Fibroblast of skin of right biceps (primary cell): ENCODE measurements at regions not wholly inside any gene's neighbourhood (a gene's known extent, or its start where the extent isn't known, plus 50 kb on each side); places are given as distances from the start of the nearest gene placed in this dataset.
"Not testable (repeated sequence)": the region's sequence is repeated elsewhere in the genome, so short reads cannot be mapped to it uniquely, and the experiment has no call there.

ENCODE experiments used
- DNase-seq: peaks from one replicate; pipeline ENCODE4 v3.0.0-alpha.2; 2013

DNA sequence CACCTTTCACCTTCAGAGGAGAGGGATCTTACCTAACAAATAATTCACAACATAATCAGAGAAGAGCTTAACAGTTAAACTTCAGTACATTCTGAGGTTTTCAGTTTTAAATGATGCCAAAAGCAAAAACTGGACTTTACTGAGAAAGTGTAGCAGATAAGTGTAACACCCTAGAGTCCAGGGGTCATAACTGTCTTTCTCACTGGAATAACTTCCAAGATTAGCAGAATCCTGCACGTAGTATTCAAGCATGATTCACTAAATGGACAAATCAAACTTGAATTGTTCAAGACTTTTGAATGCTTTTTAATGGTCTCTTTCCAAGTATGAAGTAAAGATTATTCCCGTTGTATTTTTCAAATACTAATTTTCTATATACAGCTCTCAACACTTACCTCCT, 180.1 kb upstream of the NREP start:
- peak; percentile 49 for DNase-seq

DNA sequence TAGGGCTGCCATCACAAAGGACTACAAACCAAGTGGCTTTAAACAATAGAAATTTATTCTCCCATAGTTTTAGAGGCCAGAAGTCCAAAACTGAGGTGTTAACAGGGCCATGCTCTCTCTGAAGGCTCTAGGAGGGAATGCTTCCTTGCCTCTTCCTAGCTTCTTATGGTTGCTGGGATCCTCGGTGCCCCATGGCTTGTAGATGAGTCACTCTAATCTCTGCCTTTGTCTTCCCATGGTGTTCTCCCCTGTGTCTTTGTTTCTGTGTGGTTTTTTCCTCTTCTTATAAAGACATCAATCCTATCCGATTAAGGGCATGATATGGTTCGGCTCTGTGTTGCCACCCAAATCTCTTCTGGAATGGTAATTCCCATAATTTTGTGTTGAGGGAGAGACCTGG, 178.8 kb upstream of the NREP start:
- no peak for DNase-seq

DNA sequence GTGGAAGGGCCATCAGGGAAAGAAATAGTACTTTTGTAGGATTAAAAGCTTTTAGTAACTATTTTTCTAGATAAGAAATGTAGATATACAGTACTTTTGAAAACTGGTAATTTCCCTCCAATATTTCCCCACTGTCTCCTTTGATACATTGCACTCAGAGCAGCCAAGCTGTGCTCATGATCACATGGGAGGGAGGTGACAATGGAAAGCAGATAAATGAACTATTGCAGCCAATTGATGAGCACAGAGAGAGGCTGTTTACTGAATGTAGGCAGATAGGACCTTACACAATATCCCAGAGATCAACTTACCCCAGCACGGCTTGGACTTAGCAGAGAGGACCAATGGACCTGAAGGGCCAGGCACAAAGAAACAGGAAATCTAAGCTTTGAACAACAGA, 178.0 kb upstream of the NREP start:
- DNase-seq, result no peak

DNA sequence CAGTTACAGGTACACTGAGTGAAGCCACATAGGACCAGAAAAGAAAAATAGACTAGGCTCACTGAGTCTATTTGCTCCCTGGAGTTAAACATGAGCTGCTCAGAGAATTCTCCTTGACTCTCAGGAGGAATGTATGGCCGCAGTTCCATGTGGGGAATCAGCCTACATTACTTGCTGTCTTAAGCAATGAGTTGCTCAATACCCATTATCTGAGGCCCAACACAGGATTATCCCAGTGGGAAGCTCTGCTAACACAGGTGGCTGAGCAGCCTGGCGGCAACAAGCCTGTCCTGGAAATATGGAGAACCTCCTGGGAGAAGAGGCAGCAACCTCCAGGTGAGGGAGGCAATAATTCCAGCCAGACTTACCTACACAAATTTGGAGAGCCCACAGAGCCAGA, 177.5 kb upstream of the NREP start:
- DNase-seq, result no peak

DNA sequence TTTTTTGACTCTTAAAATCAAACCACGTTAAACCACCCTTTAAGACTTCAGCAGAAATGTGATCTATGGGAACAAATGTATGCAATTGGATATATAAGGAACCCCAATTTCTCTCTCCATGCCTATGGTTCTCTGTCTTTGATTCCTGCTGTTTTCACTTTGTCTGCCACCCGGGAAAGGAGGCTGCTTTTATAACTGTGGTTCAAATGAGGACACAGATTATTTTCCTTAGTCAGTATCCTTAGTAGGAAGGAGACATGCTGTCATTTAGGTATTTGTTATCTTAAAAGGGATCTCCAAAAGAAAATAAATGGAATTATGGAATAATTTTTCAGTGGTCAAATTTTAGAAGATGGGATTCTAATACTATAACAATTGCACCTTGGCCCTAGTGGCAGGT, 176.1 kb upstream of the NREP start:
- no peak for DNase-seq

DNA sequence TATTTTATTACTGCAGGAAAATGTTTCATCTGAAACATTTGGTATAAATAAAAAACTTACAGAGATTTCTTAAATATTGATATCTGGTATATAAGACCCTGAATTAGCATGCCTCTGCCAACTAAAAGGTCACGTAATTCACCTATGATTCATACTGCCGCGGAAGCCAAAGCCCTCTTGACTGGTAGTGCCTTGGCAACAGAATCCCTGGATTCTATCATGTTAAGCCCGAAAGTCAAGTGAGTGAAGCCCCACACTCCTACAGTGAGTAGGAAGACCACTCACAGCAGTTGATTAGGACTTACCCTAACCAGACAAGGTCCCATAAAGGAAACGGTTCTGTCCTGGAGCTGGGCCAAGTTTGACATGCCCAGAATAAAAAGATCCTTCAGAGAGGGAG, 175.6 kb upstream of the NREP start:
- DNase-seq, result no peak

DNA sequence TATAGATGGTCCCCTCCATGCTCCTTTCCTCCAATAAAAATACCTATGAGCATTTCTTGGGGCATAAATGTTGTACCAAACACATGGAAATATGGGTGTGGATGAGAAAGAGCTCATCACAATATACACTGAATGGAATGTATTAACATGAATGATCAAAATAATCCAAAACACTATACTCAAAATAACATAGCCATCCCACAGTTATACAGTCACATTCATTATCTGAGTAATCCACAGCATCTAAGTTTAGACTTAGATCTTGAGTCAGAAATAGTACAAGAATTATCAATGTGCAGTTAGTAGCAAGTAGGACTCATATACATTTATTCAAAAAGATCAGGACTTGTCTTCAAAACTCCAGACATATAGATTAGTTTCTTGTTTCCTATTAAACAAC, 175.2 kb upstream of the NREP start:
- DNase-seq, result peak; percentile 69

DNA sequence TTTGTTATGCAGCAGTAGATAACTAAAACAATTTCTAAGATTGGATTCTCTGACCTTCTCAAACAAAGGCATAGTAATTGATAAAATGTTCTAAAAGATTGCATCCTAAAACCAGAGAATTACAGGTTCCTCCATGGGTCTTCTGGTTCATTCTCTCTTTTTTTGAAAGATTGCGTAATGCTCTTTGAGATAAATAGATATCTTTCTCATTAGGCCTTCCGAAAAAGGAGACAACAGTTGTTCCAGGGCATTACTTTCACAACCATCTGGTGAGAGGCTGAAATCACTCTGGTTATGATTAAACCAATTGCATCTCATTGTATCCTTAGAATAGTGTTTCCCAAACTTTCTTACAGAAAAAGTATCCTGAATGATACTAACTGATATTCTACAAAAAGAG, 174.7 kb upstream of the NREP start:
- DNase-seq, result no peak

DNA sequence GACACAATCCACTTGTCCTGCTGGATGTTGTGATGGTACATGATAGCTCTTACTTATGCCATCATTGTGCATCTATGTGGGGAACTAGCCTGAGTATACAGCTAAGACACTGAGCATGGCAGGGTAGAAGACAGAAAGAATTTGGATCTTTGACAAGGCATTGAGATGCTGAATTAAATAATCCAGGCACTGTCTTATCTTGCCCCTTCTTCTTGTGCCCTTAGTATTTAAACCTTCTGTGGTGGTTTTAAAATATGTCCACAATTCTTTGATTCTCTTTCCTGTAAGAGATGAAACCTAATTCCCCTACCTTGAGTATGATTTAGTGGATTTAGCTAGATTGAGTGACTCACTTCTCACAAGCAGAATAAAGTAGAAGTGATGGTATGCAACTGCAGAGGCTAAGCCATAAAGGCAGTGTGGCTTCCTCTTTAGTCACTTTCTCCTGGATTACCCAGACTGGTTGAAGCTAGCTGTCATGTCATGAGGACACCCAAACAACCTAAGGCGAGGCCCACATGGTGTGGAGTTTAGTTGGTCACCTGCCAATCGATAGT, 174.0 kb upstream of the NREP start:
- peak; percentile 91 for DNase-seq

DNA sequence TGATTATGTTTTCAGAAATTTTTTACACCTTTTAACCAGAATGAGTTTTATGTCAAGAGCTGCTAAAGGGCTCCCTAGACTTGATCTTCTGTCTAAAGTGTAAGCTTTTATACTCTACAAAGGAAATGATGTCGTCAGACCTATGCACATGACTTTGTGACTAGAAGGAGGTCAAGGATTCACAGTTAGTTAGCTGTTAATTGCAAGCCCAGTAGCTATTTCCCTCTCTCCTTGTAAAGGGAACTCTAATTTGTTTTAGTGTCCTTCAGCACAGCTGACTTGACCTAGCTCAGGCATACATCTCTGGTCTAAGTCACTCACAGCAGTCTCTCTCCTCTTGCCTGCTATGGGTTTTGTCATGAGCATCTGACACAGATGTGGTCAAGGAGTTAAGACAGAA, 173.5 kb upstream of the NREP start:
- DNase-seq, result no peak

DNA sequence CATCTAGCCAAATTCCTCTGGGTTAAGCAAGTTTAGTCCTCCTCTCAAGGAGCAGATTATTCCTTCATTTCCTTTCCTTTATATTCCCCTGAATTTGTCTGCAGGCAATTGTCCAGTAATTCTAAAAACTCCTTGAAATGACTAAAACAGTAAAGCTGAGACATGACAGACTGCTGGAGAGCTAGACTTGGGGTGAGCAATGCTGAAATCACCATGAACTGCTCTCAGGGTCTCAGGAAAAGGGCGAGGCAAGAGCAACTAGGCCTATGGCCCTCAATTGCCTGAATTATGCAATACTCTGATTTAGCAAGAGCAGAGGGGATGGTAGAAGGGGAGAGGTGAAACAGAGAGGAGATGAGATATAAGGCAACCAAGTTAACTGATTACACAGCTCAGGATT, 172.9 kb upstream of the NREP start:
- peak; percentile 97 for DNase-seq

DNA sequence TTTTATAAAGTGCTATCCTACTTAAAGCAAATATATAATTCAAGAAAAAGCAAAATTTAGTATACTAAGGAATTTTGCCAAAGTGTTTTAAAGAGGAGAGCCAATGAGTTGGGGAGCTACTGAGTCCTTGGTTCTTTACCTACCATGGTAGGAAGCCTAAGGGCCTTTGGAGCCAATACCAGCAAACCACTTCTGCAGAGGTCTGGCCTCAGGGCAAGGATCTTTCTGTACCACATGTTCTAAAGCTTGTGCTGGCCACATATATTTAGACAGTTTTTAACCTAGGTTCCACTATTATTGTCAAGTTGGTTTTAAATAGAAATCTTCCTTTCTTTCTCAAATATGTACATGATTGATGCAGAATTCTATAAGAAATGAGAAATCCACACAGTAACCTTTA, 172.3 kb upstream of the NREP start:
- no peak for DNase-seq

DNA sequence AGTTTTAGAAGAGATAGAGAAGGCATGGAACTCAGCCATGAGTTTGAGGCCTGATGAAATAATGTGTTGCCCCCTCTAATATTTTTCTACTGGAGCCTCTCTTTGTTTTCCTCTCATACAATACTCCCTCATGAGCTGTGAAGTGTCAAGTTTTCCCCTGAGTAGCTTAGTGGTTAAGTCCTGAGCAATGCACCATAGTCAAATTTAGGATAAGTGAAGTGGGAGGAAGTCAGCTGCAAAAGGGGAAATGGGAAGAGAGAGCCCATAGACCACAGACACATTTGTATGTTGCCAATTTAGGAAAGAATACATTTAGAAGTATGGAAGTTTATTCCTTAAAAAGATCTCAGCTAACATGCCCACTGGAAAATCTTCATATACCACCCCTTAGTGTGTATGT, 171.5 kb upstream of the NREP start:
- DNase-seq, result peak; percentile 28

DNA sequence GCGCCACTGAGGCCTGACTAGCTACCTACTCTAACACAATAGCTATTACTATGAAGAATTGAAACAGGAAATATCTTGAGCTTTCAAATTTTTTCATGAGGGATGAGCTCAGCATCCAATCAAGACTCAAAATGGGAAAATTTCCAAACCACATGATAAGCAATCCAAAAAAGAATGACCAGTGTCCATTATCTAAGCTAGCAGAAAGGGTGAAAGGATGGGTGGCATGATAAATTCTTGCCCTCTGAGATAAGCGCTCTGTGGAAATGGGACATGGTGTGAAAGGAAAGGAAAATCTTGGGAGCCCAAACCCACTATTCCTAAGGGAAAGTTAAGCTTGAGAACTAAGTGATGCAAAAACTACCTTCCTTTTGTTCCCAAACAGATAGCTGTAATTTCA, 170.2 kb upstream of the NREP start:
- DNase-seq, result peak; percentile 74

DNA sequence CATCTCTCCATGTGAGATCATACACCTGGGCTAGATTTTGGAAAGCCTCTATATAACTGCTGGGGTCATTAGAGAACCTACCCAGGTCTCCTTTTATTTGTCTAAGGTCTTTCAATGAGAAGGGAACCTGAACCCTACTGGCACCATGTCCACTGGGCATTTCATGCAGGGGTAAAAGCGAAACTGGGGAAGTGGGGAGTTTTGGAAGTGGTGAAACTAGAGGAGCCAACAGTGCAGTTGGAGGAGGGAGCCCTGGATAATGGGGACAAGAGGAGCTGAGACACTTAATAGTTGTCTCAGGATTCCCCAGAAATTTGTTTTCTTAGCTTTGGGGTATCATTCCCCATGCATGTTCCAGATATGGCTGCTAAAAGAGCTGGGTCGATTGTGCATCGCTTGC, 169.0 kb upstream of the NREP start:
- DNase-seq, result no peak

DNA sequence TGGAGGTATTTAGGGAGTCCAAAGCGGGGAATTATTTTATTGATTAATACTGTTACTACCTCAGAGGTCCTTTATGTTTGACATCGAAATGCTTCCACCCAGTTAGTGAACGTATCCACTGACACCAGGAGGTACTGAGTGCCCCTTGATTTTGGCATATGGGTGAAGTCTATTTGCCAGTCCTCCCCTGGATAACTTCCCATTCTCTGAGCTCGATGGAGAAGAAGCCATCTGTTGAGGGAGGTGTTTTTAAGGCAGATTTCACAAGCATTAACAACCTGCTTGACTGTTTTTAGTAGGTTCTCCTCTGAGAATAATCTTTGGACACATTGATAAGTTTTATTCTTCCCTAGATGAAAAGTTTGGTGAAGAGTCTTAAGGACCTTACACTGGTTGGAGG, 165.3 kb upstream of the NREP start:
- no peak for DNase-seq

DNA sequence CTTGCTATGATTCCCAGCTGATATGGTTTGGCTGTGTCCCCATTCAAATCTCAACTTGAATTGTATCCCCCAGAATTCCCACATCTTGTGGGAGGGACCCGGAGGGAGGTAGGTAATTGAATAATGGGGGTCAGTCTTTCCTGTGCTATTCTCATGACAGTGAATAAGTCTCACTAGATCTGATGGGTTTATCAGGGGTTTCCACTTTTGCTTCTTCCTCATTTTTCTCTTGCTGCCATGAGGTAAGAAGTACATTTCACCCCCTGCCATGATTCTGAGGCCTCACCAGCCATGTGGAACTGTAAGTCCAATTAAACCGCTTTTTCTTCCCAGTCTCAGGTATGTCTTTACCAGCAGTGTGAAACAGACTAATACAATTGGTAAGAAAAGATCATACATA, 164.7 kb upstream of the NREP start:
- not testable (repeated sequence) for DNase-seq

DNA sequence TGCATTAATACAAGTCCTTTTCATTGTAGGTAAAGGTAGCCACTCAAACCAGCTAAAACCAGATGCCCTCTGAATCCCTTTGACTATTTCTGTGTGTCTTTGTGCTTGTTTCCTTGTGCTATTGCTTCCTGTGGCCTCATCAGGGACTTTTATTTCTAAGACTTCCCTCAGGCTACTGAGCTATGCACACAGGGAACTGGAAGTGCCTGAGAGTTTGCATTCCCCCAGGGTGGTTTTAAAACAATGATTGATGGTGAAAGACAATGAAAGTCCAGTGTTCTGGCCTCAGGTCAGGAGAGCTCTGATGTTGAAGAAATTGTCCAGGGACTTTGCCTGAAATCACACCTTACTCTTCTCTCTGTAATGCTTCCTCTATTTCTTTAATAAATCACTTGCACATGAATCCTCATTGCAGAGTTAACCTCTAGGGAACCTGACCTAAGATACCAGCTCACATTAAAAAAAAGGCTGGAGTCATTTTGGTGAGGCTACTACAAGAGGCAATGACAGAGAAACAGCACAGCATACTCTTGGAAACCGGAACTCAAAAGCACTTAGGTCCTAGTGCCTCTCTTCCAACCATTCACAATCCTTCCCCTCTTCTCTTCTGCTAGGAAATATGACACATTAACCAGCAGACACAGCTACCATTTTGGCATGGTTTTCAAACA, 158.1 kb upstream of the NREP start:
- no peak for DNase-seq

DNA sequence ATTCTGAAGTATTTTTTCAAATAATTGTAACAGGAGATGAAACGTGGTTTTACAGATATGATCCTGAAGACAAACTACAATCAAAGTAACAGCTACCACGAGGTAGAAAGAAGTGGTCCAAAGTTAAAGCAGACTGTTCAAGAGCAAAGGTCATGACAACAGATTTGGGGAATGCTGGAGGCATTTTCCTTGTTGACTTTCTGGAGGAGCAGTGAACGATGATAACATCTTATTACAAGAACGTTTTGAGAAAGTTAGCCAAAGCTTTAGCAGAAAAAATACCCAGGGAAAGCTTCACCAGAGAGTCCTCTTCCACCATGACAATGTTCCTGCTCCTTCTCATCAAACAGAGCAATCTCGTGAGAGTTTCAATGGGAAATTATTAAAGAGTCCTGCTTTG, 145.4 kb upstream of the NREP start:
- DNase-seq, result no peak

DNA sequence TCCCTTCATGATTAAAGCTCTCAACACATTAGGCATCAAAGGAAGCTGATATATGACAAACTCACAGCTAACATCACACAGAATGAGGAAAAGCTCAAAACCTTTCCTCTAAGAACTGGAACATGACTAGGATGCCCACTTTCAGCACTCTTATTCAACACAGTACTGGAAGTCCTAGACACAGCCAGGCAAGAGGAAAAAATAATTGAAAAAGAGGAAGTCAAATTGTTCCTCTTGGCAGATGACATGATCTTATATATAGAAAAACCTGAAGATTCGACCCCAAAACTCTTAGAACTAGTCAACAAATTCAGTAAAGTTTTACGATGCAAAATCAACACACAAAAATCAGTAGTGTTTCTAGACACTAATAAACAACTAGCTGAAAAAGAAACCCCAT, 144.3 kb upstream of the NREP start:
- no peak for DNase-seq

DNA sequence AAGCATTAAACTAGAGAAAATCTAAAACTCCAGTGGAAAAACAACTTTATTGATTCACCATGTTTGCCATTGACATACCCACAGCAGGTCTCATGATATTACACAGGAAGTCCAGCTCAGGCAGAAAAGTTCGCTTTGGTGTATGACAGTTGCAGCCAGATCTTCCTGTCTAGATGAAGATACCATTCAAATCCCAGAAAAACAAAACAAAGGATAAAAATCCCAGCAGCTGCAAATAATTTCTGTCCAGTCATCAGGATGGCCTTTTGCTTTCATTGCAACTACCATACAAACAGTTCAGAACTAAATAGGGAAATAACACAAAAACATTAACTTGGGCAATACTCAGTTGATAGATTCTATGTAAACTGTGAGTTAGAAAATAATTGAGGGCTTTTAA, 136.0 kb upstream of the NREP start:
- no peak for DNase-seq

DNA sequence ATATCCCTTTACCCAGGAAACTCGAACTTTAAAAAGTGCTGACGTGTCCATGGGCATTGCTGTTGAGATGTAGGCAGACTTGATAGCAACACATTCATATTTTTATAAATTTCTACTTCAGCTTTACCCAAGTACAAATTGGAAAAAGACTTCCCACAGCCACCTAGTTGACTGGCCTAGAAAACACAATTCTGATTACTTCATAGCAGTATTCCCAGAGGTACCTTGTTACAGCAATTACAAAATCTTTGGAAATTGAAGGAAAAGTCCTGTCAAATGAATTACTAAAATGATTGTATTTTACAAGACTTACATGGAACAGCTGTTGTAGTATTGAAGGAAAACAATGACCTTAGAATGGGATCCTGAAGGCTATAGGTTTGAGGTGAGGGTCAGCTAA, 130.7 kb upstream of the NREP start:
- no peak for DNase-seq

DNA sequence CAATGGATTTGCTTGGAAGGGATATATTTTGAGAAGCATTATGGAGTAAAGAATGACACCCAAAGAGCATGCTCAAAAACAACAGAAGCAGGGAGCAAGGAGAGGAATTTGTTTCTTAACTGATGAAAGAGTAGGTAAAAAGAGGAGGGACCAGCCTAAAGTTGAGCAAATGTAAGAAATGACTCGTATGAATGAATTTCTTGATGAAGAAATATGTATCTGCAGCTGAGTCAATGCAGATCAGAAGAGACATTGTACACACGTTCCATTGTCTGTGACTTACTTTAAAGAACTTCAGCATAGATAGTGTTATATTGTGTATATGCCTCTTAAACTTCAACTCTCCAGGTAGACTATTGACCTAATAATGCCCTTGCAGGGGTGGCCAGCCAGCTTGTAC, 112.7 kb upstream of the NREP start:
- peak; percentile 77 for DNase-seq

DNA sequence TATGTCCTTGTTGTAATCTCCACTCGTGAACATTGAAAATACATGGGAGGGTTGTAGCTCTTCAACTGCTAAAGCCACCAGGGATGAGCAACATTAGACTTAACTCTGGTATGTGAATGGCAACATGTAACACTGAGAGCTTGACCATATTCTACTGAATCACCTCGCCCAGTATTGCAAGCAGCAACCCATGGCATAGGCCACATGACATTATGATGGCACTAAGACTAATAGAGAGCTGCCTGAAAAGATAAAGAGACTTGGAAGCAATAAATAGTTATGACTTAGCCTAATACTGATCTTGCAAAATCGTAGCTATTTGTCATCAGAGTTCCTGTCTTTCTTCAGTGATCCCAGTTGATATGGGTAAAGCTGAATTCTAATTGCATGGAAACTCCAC, 108.4 kb upstream of the NREP start:
- peak; percentile 12 for DNase-seq

DNA sequence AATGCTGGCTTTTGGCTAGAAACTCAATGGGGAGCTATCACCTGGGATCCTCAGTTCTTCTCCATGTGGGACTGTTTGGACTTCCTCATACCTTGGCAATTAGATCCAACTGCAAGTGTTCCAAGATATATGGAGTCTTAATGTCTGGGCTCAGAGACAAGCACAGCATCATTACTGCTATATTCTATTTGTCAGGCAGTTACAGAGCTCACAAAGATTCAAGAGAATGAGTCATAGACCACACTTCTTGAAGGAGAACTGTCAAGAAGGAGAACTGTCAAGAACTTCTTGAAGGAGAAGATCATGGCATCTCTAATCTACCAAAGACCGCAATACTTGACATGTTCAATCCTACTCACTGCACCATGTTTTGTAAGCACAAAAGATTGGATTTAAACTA, 106.8 kb upstream of the NREP start:
- DNase-seq, result peak; percentile 76
